HL-60 (cell line): ENCODE measurements at regions not wholly inside any gene's neighbourhood (a gene's known extent, or its start where the extent isn't known, plus 50 kb on each side); places are given as distances from the start of the nearest gene placed in this dataset.

Experiments used
- DNase-seq, 2 experiments: peaks; one replicate each; pipeline ENCODE4 v3.0.0-alpha.2; 2010 to 2020; ENCODE audit warnings: low read depth in 1 of 2, low spot score in 1 of 2
- H3K27ac ChIP-seq: fragments of 250-450 bp; sonication (Bioruptor Pico); replicated peaks from 2 replicates; pipeline ENCODE4 v1.5.1; 2020; ENCODE audit warnings: mild to moderate bottlenecking, moderate library complexity
- H3K27me3 ChIP-seq: fragments of 250-450 bp; sonication (Bioruptor Pico); 2 replicates; pipeline ENCODE4 v1.5.1; 2021; ENCODE audit warnings: mild to moderate bottlenecking, moderate library complexity; ENCODE audit not compliant: insufficient read depth, poor library complexity, severe bottlenecking
- H3K4me3 ChIP-seq: replicated peaks from 2 replicates; pipeline ENCODE4 v1.5.1; 2011; ENCODE audit warnings: mild to moderate bottlenecking, control low read depth, low read length; ENCODE audit not compliant: insufficient read depth
- GABPA ChIP-seq: IDR thresholded peaks from 2 replicates; pipeline ENCODE4 v1.6.1; 2012; ENCODE audit warnings: low read depth
- POLR2AphosphoS5 ChIP-seq: IDR thresholded peaks from 2 replicates; pipeline ENCODE4 v1.6.1; 2012; ENCODE audit warnings: low read depth
- SPI1 ChIP-seq: IDR thresholded peaks from 2 replicates; pipeline ENCODE4 v1.6.1; 2012; ENCODE audit warnings: low read depth, mild to moderate bottlenecking, borderline replicate concordance
- TF ChIP-seq, protein P1 (sequence below): IDR thresholded peaks from 2 replicates; pipeline ENCODE4 v1.6.1; 2012; ENCODE audit warnings: low read depth; ENCODE audit not compliant: insufficient replicate concordance
- TF ChIP-seq, protein P2 (sequence below): IDR thresholded peaks from one replicate; pipeline ENCODE4 v1.5.1; 2011; ENCODE audit warnings: low read length, control low read depth, inconsistent platforms; ENCODE audit not compliant: insufficient read depth

DNA sequence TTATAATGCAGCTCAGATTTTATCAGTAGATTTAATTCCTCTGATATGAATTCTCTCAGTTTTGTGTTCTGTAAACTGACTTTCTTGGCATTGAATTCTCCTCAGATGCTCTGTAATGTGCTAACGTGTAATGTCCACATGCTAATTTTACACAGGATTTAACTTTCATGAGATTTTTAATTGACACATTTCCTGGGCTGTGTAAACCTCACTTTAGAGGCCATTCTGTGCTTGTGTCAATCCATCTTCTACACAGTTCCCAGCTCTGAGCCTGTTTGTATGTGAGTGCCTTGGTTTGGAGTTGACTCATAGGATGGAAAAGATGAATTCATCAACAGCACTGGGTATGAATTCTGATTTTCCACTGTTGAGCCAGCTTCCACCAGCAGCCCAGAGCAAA is 476.7 kb upstream of the GCFC2 start:
- TF ChIP-seq POLR2AphosphoS5 (no peak), GABPA (no peak), SPI1 (no peak)
- TF ChIP-seq, protein P1, sequence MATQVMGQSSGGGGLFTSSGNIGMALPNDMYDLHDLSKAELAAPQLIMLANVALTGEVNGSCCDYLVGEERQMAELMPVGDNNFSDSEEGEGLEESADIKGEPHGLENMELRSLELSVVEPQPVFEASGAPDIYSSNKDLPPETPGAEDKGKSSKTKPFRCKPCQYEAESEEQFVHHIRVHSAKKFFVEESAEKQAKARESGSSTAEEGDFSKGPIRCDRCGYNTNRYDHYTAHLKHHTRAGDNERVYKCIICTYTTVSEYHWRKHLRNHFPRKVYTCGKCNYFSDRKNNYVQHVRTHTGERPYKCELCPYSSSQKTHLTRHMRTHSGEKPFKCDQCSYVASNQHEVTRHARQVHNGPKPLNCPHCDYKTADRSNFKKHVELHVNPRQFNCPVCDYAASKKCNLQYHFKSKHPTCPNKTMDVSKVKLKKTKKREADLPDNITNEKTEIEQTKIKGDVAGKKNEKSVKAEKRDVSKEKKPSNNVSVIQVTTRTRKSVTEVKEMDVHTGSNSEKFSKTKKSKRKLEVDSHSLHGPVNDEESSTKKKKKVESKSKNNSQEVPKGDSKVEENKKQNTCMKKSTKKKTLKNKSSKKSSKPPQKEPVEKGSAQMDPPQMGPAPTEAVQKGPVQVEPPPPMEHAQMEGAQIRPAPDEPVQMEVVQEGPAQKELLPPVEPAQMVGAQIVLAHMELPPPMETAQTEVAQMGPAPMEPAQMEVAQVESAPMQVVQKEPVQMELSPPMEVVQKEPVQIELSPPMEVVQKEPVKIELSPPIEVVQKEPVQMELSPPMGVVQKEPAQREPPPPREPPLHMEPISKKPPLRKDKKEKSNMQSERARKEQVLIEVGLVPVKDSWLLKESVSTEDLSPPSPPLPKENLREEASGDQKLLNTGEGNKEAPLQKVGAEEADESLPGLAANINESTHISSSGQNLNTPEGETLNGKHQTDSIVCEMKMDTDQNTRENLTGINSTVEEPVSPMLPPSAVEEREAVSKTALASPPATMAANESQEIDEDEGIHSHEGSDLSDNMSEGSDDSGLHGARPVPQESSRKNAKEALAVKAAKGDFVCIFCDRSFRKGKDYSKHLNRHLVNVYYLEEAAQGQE = no peak
- TF ChIP-seq, protein P2, sequence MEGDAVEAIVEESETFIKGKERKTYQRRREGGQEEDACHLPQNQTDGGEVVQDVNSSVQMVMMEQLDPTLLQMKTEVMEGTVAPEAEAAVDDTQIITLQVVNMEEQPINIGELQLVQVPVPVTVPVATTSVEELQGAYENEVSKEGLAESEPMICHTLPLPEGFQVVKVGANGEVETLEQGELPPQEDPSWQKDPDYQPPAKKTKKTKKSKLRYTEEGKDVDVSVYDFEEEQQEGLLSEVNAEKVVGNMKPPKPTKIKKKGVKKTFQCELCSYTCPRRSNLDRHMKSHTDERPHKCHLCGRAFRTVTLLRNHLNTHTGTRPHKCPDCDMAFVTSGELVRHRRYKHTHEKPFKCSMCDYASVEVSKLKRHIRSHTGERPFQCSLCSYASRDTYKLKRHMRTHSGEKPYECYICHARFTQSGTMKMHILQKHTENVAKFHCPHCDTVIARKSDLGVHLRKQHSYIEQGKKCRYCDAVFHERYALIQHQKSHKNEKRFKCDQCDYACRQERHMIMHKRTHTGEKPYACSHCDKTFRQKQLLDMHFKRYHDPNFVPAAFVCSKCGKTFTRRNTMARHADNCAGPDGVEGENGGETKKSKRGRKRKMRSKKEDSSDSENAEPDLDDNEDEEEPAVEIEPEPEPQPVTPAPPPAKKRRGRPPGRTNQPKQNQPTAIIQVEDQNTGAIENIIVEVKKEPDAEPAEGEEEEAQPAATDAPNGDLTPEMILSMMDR = no peak
- H3K27ac ChIP-seq = no peak overlapping the region
- no peak for DNase-seq
- no peak overlapping the region for H3K4me3 ChIP-seq
- H3K27me3 ChIP-seq = no peaks in the 10 kb centered on the region

DNA sequence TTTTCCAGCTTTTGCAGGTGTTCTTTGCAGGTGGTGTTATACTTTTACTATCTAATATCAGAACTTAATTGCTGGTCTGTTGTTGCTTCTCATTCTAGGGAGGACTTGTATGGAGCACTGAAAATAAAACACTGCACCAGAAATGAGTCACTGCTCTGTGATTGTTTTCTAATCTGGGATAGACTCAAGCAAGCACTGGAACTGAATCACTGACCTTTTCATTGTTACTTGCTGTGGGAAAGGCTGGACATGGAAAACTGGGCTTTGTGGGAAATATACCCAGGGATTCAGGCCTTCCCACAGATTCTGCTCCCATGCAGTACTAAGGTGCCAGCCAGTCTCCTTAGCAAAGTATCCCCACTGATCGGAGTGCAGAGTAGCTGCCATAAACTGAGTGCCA is 470.0 kb upstream of the GCFC2 start:
- TF ChIP-seq, protein P2 = no peak
- TF ChIP-seq SPI1 = no peak
- TF ChIP-seq POLR2AphosphoS5 = no peak
- TF ChIP-seq, protein P1 = no peak
- TF ChIP-seq GABPA = no peak
- H3K27ac ChIP-seq = no peak overlapping the region
- H3K27me3 ChIP-seq = no peaks in the 10 kb centered on the region
- DNase-seq = no peak
- H3K4me3 ChIP-seq = no peak overlapping the region

DNA sequence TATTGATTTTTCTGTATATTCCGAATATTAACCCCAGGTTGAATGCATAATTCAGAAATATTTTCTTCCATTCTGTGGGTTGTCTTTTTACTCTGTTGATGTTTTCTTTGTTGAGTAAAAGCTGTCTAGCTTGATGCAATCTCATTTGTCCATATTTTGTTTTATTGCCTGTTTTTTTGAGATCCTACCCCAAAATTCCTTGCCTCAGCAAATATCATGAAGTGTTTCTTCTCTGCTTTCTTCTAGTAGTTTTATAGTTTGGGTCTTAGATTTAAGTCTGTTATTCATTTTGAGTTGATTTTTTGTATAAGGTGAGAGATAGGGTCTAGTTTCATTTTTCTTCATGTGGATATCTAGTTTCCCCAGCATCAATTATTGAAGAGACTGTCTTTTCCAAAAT is 467.9 kb upstream of the GCFC2 start:
- no peak for DNase-seq
- Histone ChIP-seq H3K27ac (no peak overlapping the region), H3K27me3 (no peaks in the 10 kb centered on the region), H3K4me3 (no peak overlapping the region)
- TF ChIP-seq POLR2AphosphoS5 (no peak), SPI1 (no peak), GABPA (no peak)
- TF ChIP-seq, protein P2 = no peak

DNA sequence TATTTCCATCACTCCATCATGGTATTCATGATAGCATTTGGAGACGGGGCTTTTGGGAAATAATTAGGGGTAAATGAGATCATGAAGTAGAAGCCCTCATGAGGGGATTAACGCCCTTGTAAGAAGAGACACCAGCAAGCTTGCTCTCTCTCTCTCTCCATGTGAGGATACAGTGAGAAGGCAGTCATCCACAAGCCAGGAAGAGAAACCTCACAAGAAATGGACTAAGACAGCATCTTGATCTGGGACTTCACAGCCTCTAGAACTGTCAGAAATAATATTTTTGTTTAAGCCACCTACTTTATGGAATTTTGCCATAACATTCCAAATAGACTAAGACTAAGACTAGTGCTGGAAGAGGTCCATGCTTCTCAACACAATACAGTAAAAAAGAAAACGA is 464.6 kb upstream of the GCFC2 start:
- no peaks in the 10 kb centered on the region for H3K27me3 ChIP-seq
- H3K27ac ChIP-seq = no peak overlapping the region
- no peak overlapping the region for H3K4me3 ChIP-seq
- DNase-seq = no peak
- TF ChIP-seq, protein P1 = no peak
- TF ChIP-seq GABPA (no peak), SPI1 (no peak), POLR2AphosphoS5 (no peak)
- TF ChIP-seq, protein P2 = no peak
